HG03097 (cell line): ENCODE measurements at regions not wholly inside any gene's neighbourhood (a gene's known extent, or its start where the extent isn't known, plus 50 kb on each side); places are given as distances from the start of the nearest gene placed in this dataset.
"Not testable (repeated sequence)": the region's sequence is repeated elsewhere in the genome, so short reads cannot be mapped to it uniquely, and the experiment has no call there.

Source experiments
- ATAC-seq: cut with Tn5 transposase; IDR thresholded peaks from one replicate; pipeline ENCODE4 v1.9.1; 2021; ENCODE audit not compliant: unreplicated experiment, low FRiP score

- ATAC-seq, result not testable (repeated sequence)
Measured at GRCh38 chr10:30703446-30703845, 73.9 kb upstream of the LYZL2 start.

GRCh38 chr10:30702860-30703259, 73.3 kb upstream of the LYZL2 start:
- ATAC-seq, result no peak

- peak; percentile 49 for ATAC-seq
Measured at GRCh38 chr10:30701451-30702173, 72.1 kb upstream of the LYZL2 start.

GRCh38 chr10:30697806-30698205, 68.3 kb upstream of the LYZL2 start:
- ATAC-seq, result no peak

GRCh38 chr10:30697221-30697620, 67.7 kb upstream of the LYZL2 start:
- not testable (repeated sequence) for ATAC-seq

- ATAC-seq, result not testable (repeated sequence)
Measured at GRCh38 chr10:30696416-30697185, 67.0 kb upstream of the LYZL2 start.

GRCh38 chr10:30695481-30696236, 66.1 kb upstream of the LYZL2 start:
- ATAC-seq, result not testable (repeated sequence)

GRCh38 chr10:30694518-30695228, 65.1 kb upstream of the LYZL2 start:
- ATAC-seq, result no peak

GRCh38 chr10:30691639-30692015, 62.1 kb upstream of the LYZL2 start:
- no peak for ATAC-seq

GRCh38 chr10:30690948-30691638, 61.5 kb upstream of the LYZL2 start:
- ATAC-seq, result not testable (repeated sequence)

GRCh38 chr10:30688456-30688855, 58.9 kb upstream of the LYZL2 start:
- no peak for ATAC-seq

GRCh38 chr10:30687698-30688213, 58.2 kb upstream of the LYZL2 start:
- no peak for ATAC-seq

- no peak for ATAC-seq
Measured at GRCh38 chr10:30686708-30687107, 57.2 kb upstream of the LYZL2 start.

GRCh38 chr10:30683496-30683895, 53.9 kb upstream of the LYZL2 start:
- ATAC-seq, result no peak

- not testable (repeated sequence) for ATAC-seq
Measured at GRCh38 chr10:30682377-30683199, 53.0 kb upstream of the LYZL2 start.

- no peak for ATAC-seq
Measured at GRCh38 chr10:30680908-30681307, 51.4 kb upstream of the LYZL2 start.
